ACHN (cell line): ENCODE measurements at regions not wholly inside any gene's neighbourhood (a gene's known extent, or its start where the extent isn't known, plus 50 kb on each side); places are given as distances from the start of the nearest gene placed in this dataset.

ENCODE experiments used
- DNase-seq: peaks from one replicate; pipeline ENCODE4 v3.0.0-alpha.2; 2015
- in situ Hi-C: cut with HindIII; loops from 2 replicates; pipeline ENCODE4 v1.10.0; 2017; ENCODE audit warnings: low sequenced_read_pairs, low pct_ligation_motif_present, low pct_unique_long_range_greater_than_20kb

DNA sequence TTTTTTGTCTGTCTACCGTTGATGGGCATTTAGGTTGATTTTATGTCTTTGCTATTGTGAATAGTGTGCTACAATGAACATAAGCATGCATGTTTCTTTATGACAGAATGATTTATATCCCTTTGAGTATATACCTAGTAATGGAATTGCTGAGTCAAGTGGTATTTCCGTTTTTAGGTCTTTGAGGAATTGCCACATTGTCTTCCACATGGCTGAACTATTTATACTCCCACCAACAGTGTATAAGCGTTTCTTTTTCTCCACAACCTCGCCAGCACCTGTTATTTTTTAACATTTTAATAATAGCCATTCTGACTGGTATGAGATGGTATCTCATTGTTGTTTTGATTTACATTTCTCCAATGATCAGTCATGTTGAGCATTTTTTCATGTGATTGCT, 89.6 kb upstream of the GALNT15 start:
- in situ Hi-C loops = no loop called here
- no peak for DNase-seq

- in situ Hi-C loops = no loop called here
- DNase-seq = no peak
Measured at GRCh38 chr3:16085410-16085809, 89.1 kb upstream of the GALNT15 start.

GRCh38 chr3:16085884-16086608, 88.4 kb upstream of the GALNT15 start:
- DNase-seq = no peak
- in situ Hi-C loops = no loop called here

DNA sequence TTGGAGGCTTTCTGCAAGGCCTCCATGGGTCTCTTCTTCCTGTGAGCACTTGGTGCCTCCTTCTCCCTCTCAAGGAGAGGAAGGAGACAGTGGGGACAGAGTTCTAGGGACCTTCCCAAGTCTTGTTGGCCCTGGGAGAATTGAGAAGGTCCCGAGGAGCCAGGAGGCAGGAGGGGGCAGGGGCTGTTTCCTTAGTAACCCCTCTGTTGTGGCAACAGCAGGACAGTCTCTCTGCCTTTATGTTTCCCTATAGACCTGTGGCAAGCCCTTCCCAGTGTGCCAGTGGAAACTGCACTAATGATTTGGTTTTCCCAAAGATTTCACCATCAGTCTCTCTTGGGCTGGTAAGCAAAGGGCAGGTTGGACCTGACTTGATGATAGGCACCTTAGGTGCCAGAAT, 87.8 kb upstream of the GALNT15 start:
- in situ Hi-C loops = no loop called here
- DNase-seq = no peak

DNA sequence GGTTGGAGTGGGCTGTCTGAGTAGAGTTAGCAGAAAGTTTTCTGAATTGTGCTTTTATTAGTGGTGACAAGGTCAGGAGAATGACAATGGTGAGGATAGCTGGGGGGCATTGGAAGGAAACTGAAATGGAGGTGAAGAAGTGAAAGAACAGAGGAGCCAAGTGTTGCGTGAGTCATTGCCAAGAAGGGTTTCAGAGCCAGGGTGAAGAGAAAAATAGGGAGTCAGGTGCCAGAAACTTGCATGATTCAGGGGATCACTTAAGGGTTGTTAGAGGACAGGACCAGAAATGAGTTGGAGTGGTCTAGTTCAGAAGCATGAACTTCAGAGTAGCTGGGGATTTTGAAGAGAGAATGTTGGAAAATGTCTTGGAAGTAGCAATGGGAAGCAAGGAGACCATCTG, 86.0 kb upstream of the GALNT15 start:
- no peak for DNase-seq
- in situ Hi-C loops = no loop called here

DNA sequence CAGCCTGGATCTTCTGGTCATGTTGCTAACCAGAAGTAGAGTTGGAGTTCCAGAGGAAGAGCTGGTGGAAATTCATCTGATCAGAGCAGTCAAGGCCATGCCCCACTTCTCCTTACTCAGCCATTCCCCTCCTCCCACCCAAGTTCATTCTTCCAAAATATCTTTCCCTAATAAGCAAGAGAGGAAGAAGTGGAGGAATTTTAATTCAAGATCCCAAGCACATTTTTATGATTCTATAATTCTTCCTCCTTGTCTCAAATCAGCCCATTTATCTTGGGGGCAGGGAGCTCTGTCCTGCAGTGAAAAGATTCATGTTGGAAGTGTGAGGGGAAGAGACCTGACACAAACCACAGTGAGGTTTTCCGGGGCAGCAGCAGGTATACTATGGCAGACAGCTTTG, 85.0 kb upstream of the GALNT15 start:
- DNase-seq = no peak
- in situ Hi-C loops = no loop called here

DNA sequence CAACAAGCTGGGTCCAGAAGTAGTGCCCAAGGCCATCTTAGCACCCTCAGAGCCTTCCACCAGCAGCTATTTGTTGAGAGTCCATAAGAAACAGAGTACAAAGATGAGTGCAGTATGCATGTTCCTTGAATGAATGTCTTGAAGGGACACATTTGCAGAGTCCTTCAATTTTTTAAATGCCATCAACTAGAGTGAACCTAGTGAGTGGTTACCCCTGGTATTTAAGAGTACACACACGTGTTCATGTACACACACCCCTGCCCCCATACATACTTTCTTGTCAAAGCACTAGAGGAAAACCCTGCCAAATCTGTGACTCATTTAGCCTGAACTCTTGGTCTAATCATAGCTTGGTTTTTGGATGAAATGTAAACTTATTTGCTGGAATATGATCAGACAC, 84.5 kb upstream of the GALNT15 start:
- peak; percentile 15 for DNase-seq
- in situ Hi-C loops = no loop called here

- no peak for DNase-seq
- in situ Hi-C loops = no loop called here
Measured at GRCh38 chr3:16090706-16091105, 83.8 kb upstream of the GALNT15 start.

DNA sequence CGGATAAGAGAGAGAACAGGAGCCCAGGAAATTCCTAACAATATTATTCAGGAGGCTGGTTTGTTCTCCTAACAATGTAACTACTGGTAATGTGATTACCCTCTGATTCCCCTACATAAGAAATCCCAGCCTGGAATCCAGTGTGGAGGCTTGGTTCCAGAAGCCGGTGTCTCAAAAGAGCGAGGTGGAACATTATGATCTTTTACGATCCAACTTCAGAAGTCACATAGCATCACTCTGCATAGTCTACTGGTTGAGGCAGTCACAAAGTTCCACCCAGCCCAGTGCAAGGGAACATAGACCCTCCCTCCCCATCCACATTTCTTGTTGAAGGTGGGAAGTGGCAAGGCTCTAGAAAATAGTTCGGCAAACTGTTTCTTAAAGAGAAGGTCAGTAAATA, 81.6 kb upstream of the GALNT15 start:
- in situ Hi-C loops = no loop called here
- DNase-seq = no peak

DNA sequence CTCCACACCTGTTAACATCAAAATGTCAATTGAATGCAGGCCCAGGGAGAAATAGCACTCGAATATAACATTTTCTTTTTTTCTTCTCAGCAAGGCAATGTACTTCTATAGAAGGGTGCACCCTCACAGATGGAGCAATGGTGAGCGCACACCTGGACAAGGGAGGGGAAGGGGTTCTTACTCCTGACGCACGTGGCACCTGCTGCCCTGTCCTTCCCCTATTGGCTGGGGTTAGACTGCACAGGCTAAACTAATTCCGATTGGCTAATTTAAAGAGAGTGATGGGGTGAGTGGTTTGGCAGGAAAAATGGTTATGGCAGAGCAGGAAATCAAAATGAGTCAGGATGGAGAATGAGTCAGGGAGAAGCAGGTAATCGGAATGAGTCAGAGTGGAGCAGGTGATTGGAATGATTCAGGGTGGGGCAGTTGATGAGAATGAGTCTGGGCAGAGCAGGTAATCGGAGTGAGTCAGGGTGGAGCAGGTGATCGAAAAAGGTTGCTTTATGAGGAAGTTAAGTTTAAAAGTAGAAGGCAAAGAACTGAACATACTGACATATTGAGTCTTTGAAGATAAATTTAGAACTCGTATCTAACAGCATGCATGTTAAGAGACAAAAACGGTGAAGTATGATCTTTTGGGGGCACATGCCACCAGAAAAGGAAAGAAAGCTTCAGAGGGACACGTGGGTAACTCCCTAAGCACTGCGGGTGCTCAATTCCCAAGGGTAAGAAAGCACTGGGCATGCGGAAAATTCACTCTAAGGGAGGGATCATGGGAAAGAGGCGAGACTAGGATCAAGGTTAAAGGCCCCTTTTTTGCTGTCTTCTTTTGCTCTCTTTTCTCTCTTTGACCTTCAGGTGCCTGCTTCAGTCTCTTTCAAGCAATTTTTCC, 72.9 kb upstream of the GALNT15 start:
- in situ Hi-C loops = no loop called here
- peak; percentile 17 for DNase-seq

- in situ Hi-C loops = no loop called here
- DNase-seq = no peak
Measured at GRCh38 chr3:16102187-16102561, 72.3 kb upstream of the GALNT15 start.

DNA sequence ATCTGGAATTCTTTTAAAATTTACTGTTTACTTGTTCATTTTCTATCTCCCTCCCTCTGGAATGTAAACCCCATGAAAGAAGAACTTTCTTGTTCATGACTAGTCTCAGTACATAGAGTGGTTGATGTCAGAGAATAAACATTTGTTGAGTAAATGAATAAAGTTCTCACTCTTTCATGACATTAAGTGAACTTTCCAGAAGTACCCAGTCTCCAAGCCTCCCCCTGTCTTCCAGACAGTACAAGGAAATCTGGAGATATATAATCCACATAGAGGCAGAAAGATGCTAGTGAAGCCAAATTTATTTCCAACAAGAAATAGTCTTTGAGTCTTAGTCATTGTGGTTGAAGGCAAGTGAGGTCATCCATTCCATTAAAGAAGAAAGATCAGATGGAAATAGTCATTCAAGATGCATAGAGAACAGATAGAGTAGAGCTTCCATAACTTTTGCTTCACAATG, 71.5 kb upstream of the GALNT15 start:
- in situ Hi-C loops = no loop called here
- peak; percentile 1 for DNase-seq

DNA sequence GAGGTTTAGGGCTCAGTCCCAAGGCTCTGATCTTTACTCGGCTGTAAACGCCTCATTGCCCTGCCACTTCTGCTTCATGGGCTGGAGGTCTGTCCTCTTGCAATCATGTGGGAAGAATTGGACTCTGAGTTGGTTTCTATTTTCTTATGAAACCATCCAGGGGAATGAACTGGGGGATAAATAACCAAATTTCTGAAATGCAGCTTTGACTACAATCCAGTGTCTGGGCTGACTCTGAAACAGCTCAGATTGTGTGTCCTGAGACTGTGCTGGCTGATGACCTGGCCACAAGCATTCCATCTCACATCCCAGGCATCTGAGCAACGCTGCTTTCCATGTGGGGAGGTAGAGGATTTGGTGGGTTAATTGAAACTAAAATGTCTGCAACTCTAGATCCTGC, 71.0 kb upstream of the GALNT15 start:
- no peak for DNase-seq
- in situ Hi-C loops = no loop called here

- in situ Hi-C loops = no loop called here
- no peak for DNase-seq
Measured at GRCh38 chr3:16104156-16104555, 70.3 kb upstream of the GALNT15 start.

- no peak for DNase-seq
- in situ Hi-C loops = no loop called here
Measured at GRCh38 chr3:16106050-16106449, 68.4 kb upstream of the GALNT15 start.

GRCh38 chr3:16108424-16108823, 66.1 kb upstream of the GALNT15 start:
- in situ Hi-C loops = no loop called here
- no peak for DNase-seq

GRCh38 chr3:16109929-16110328, 64.6 kb upstream of the GALNT15 start:
- in situ Hi-C loops = no loop called here
- no peak for DNase-seq

- in situ Hi-C loops = no loop called here
- DNase-seq = peak; percentile 33
Measured at GRCh38 chr3:16112910-16113504, 61.5 kb upstream of the GALNT15 start.

GRCh38 chr3:16113704-16114103, 60.8 kb upstream of the GALNT15 start:
- in situ Hi-C loops = no loop called here

GRCh38 chr3:16114429-16114828, 60.1 kb upstream of the GALNT15 start:
- DNase-seq = no peak
- in situ Hi-C loops = no loop called here

More at GRCh38 chr3:16113704-16114103, 60.8 kb upstream of the GALNT15 start:
- no peak for DNase-seq
